ENCODE measurements at regions not wholly inside any gene's neighbourhood (a gene's known extent, or its start where the extent isn't known, plus 50 kb on each side); places are given as distances from the start of the nearest gene placed in this dataset.

DNA sequence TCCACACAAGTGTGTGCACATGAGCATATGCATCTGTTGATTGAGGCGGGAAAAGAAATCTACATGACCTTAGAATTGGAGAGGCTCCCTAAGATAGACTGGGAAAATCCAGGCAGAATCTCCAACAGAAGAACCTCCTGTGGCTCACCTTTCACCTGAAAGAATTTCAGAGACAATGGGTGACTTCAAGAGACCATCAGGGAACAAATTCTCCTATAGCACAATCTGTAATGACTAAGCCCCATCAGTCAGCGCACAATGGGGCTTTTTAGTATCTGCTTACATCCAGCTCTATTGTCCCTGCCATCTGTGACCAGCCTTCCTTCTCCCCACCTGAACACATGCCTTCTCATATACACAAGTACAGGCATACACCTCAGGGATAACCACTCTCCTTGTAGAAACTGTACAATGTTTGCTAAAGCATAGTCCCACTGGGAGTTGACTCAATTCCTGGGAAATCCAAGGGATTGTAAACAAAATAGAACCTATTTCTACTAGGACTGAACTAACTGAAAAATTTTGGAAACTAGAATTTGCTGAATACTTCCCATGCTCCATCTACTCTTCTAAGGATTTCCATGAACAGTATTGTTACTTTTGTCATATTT lies 150.8 kb upstream of the STXBP5 start:
- no peak overlapping the region for H3K4me3 ChIP-seq
- POLR2A ChIA-PET (ENCODE audit: unreplicated experiment) = no interaction called here
- no peak for DNase-seq
- CTCF ChIA-PET = no interaction called here
- no peaks in the 10 kb centered on the region for H3K9me2 ChIP-seq (ENCODE audit: insufficient read depth)
- H3F3A ChIP-seq (ENCODE audit: insufficient read depth, low read depth) = no peaks in the 10 kb centered on the region
- intact Hi-C loops (cut with micrococcal nuclease; ENCODE audit: unreplicated experiment) = no loop called here
- no peaks in the 10 kb centered on the region for H4K20me1 ChIP-seq (ENCODE audit: insufficient read depth)
- no peak overlapping the region for H3K27ac ChIP-seq
- H3K9me3 ChIP-seq (ENCODE audit: insufficient read depth, low read depth) = no peaks in the 10 kb centered on the region
- H3K4me2 ChIP-seq = no peak overlapping the region
- H3K79me2 ChIP-seq (ENCODE audit: low read depth) = no peaks in the 10 kb centered on the region
- peaks cover 3% of the 10 kb centered on the region for H3K4me1 ChIP-seq (replicated peaks; ENCODE audit: insufficient read depth)
- H2AFZ ChIP-seq = no peak overlapping the region
- BruUV-seq (replicated peaks) = no TSS peak
- no peak for TF ChIP-seq EZH2 (IDR thresholded peaks at IDR 0.05; ENCODE audit: low read depth)
- H3K36me3 ChIP-seq (ENCODE audit: low read depth) = no peaks in the 10 kb centered on the region
- no peaks in the 10 kb centered on the region for H3K27me3 ChIP-seq (ENCODE audit: insufficient read depth, low read depth)

- no peaks in the 10 kb centered on the region for H3K27me3 ChIP-seq (ENCODE audit: insufficient read depth, low read depth)
- H3F3A ChIP-seq (ENCODE audit: insufficient read depth, low read depth) = 0 out of 2 replicates have a peak, but pooled peaks cover 2% of the 10 kb centered on the region
- H3K36me3 ChIP-seq (ENCODE audit: low read depth) = no peaks in the 10 kb centered on the region
- no peak overlapping the region for H3K27ac ChIP-seq
- H3K4me2 ChIP-seq = no peak overlapping the region
- H2AFZ ChIP-seq = no peak overlapping the region
- intact Hi-C loops (cut with micrococcal nuclease; ENCODE audit: unreplicated experiment) = no loop called here
- ChIA-PET POLR2A (ENCODE audit: unreplicated experiment) (no interaction called here), CTCF (no interaction called here)
- no peaks in the 10 kb centered on the region for H3K9me3 ChIP-seq (ENCODE audit: insufficient read depth, low read depth)
- H3K4me1 ChIP-seq (replicated peaks; ENCODE audit: insufficient read depth) = peaks cover 10% of the 10 kb centered on the region
- H3K79me2 ChIP-seq (ENCODE audit: low read depth) = no peaks in the 10 kb centered on the region
- H3K9me2 ChIP-seq (ENCODE audit: insufficient read depth) = no peaks in the 10 kb centered on the region
- no peaks in the 10 kb centered on the region for H4K20me1 ChIP-seq (ENCODE audit: insufficient read depth)
- no peak for DNase-seq
- TF ChIP-seq EZH2 (IDR thresholded peaks at IDR 0.05; ENCODE audit: low read depth) (no peak), CTCF (conservative IDR thresholded peaks at IDR 0.05) (no peak)
- BruUV-seq (replicated peaks) = no TSS peak
- H3K4me3 ChIP-seq = no peak overlapping the region
These were observed 150.1 kb upstream of the STXBP5 start for GRCh38 chr6:147054158-147054557.

- H3K9me2 ChIP-seq (ENCODE audit: insufficient read depth) = no peaks in the 10 kb centered on the region
- no TSS peak for BruUV-seq (replicated peaks)
- no peaks in the 10 kb centered on the region for H4K20me1 ChIP-seq (ENCODE audit: insufficient read depth)
- no peak for TF ChIP-seq EZH2 (IDR thresholded peaks at IDR 0.05; ENCODE audit: low read depth)
- no peak for TF ChIP-seq CTCF (conservative IDR thresholded peaks at IDR 0.05)
- H3K4me3 ChIP-seq = no peak overlapping the region
- intact Hi-C loops (cut with micrococcal nuclease; ENCODE audit: unreplicated experiment) = no loop called here
- no peaks in the 10 kb centered on the region for H3K36me3 ChIP-seq (ENCODE audit: low read depth)
- no peak overlapping the region for H2AFZ ChIP-seq
- no peak overlapping the region for H3K4me2 ChIP-seq
- 0 out of 2 replicates have a peak, but pooled peaks cover 5% of the 10 kb centered on the region for H3F3A ChIP-seq (ENCODE audit: insufficient read depth, low read depth)
- ChIA-PET POLR2A (ENCODE audit: unreplicated experiment) (interaction anchor here (0.6 kb wide), 1 partner anchor 796 kb away, joined by 4 read pairs; no protein-coding TSS in a partner anchor), CTCF (no interaction called here)
- no peaks in the 10 kb centered on the region for H3K27me3 ChIP-seq (ENCODE audit: insufficient read depth, low read depth)
- H3K4me1 ChIP-seq (replicated peaks; ENCODE audit: insufficient read depth) = peaks cover 14% of the 10 kb centered on the region
- no peak for DNase-seq
- no peak overlapping the region for H3K27ac ChIP-seq
- H3K79me2 ChIP-seq (ENCODE audit: low read depth) = no peaks in the 10 kb centered on the region
- H3K9me3 ChIP-seq (ENCODE audit: insufficient read depth, low read depth) = no peaks in the 10 kb centered on the region
These were observed 149.3 kb upstream of the STXBP5 start for GRCh38 chr6:147054871-147055270.
